ENCODE measurements at regions not wholly inside any gene's neighbourhood (a gene's known extent, or its start where the extent isn't known, plus 50 kb on each side); places are given as distances from the start of the nearest gene placed in this dataset.

- FAIRE-seq = no peak
Observed at GRCh38 chr10:55485827-55486226, 684.8 kb upstream of the PCDH15 start.

DNA sequence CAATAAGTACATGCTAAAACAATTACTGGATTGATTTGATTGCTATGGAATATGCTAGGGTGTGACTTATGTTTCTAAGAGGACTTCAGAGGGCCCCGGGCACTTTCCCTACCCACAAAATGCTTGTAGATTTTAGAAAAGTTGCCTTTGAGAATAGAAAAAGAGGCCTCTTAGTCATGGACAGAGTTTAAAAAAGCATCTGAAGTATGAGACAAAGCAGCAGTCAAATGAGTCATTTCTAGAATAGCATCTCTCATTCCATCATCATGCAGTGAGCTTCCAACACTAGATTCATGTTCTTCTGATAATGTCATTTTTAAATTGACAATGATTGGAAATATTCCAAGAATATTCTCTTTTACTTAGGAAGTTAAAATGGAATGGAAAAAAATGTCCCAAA is 675.1 kb upstream of the PCDH15 start:
- FAIRE-seq = no peak

GRCh38 chr10:55474258-55474657 is 673.2 kb upstream of the PCDH15 start:
- no peak for FAIRE-seq

DNA sequence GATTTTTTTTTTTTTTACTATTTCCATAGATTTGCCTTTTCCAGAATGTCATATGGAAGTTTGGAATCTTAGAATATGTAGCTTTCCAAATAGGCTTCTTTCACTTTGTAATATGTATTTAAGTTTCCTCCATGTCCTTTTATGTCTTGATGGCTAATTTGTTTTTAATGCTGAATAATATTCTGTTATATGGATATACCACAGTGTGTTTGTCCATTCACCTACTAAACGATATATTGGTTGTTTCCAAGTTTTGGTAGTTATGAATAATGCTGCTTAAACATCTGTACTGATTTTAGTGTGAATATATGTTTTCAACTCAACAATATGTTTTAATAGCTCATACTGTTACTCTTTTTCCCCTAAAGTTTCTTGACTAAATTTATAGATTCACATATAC is 669.8 kb upstream of the PCDH15 start:
- no peak for FAIRE-seq

- no peak for FAIRE-seq
Observed at GRCh38 chr10:55466806-55467504, 665.9 kb upstream of the PCDH15 start.

DNA sequence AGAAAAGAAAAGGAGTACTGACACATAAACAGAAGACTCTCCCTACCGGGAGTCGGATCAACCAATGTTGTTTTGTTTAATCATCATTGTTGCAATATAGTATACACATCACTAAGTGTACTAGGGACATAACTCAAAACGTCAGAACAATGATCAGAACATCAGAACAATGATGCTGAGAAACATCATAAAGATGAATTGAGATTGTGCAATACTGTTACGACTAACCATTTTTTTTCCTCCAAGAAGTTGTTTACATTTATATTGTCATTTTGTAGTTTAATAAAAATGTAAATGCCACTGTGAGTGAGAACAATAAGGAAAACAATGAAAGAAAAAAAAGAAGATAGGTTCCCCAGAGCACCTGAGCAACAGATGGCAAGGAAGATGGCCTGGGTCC is 663.1 kb upstream of the PCDH15 start:
- no peak for FAIRE-seq

GRCh38 chr10:55460008-55460407 is 659.0 kb upstream of the PCDH15 start:
- FAIRE-seq = no peak

DNA sequence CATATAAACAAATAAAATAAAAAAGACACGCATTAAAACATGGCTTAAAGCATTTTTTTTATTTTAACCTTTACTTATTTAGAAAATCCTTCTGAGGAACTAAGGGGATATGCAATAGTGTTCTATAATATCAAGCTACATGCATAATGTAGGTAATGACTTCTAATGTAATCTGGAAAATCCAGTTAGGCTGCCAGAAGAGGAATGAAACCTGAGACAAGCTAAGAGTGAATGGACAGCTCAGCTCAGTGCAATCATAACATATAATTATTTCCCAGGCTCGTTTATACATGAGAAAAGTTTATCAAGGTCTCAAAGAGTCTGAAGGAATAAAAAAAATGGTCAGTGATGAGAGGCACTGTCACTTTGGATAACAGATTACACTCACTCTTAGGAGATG is 649.0 kb upstream of the PCDH15 start:
- no peak for FAIRE-seq

DNA sequence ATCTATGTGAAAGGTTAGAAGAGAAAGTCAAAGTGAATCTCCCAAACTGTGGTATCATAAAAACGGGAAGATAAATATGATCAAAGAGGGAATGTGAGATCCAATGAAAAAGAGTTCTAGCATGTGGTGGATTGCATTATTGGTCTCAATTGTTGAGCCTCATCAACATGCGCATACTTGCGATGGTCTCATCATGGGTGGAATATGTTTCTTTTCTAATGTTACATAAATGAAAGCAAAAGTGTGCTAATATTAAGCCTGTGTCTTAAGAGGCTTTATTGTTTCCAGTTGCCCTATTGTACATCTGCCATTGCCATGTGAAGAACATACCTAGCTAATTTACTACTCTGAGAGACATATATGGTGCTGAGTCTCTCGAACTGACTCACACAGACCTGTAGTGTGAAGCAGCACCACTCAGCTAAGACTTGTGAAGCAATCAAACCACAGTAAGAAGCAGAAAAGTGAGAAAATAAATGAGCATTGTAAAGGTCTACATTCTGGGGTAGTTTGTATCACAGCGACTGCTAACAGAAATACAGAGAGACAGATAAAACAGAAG is 645.5 kb upstream of the PCDH15 start:
- no peak for FAIRE-seq

DNA sequence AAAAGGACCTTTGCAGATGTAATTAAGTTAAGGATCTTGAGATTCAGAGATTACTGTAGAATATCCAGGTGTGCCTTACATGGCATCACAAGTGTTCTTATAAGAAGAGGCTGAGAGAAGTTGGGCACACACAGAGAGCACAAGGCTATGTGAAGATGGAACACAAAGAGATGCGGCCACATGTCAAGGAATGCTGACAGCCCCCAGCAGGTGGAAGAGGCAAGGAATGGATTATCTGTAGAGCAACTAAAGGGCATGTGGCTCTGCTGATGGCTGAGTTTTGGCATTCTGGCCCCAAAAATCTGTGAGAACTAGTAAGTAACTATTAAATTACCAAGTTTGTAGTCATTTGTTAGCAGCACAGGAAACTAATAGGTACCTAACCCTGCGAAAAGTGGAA is 640.7 kb upstream of the PCDH15 start:
- FAIRE-seq = no peak

DNA sequence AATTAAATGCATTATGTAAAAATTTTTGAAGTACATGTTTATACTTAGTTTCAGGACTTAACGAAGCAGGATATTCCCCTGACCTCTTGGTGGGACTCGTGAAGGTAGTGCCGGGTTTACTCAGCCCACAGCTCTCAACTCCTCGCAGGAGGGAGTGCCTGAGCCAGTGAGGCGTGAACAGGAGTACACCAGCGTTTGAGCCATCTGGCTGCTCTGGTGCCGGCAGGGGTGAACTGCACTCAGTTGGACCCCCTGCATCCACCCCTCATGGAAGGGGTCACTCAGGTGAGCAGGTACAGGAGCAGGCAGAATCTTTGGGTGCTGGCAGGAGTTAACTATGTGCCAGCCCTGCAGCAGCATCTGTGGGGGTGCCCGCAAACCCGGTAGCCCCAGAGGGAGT is 625.1 kb upstream of the PCDH15 start:
- FAIRE-seq = no peak

DNA sequence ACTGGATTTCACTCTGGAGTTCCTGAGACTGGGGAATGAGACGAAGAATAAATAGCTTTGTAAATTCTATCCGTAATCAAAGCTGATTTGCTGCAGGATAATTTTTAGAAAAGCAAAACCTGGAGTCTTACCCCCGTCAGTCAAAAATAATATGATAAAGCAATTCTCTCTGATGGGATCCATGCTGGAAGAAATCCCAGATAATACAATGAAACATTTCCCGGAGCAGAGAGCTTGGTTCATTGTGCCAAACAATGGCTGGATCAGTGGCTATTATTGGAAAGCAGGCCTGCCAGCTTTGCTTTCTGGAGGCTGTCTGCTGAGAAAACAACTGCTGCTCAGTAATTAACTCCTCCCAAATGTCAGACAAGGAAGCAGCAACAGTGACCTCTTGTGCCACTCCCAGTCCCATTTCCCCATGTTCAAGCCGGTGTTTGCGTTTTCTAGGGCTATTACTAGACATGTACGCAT is 609.4 kb upstream of the PCDH15 start:
- FAIRE-seq = no peak

- FAIRE-seq = no peak
Observed at GRCh38 chr10:55404094-55404493, 603.1 kb upstream of the PCDH15 start.

GRCh38 chr10:55400075-55400849 is 599.2 kb upstream of the PCDH15 start:
- FAIRE-seq = no peak

- no peak for FAIRE-seq
Observed at GRCh38 chr10:55398497-55398882, 597.5 kb upstream of the PCDH15 start.

- FAIRE-seq = no peak
Observed at GRCh38 chr10:55397777-55398496, 596.9 kb upstream of the PCDH15 start.

DNA sequence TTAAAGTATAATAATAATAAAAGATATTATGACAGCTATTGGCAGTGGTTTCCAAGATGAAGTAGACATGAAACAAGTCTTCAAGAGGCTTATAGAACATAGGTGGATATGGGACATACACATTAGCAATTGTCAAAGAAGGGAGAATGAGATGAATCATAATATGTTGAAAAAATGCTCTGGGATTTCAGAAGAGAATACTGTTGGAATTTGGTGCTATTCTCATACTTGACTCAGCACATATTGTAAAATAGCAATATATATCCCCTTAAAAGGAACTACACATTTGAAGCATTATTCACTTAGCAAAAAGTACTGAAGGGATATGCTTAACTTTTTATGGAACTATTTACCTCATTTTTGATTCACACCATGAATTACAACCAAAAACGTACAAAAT is 577.2 kb upstream of the PCDH15 start:
- FAIRE-seq = no peak

DNA sequence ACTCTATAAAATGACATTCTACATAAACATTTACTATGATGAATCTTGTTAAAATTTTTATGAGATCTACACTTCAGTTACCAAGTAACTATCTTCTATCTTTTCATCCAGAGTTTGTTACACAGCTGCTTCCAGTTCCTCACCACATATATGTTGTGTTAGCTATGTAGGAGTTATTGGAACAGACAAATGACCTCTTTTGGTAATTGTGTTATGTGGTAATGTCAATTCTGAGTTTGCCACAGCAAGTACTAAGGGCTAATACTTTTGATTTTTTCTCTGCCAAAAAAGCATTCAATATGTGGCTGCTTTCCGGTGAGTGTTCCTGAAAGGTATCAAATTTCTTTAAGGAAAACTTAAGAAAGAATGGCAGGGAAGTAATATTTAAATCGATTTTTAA is 573.9 kb upstream of the PCDH15 start:
- FAIRE-seq = no peak

GRCh38 chr10:55374060-55374459 is 573.0 kb upstream of the PCDH15 start:
- FAIRE-seq = no peak

DNA sequence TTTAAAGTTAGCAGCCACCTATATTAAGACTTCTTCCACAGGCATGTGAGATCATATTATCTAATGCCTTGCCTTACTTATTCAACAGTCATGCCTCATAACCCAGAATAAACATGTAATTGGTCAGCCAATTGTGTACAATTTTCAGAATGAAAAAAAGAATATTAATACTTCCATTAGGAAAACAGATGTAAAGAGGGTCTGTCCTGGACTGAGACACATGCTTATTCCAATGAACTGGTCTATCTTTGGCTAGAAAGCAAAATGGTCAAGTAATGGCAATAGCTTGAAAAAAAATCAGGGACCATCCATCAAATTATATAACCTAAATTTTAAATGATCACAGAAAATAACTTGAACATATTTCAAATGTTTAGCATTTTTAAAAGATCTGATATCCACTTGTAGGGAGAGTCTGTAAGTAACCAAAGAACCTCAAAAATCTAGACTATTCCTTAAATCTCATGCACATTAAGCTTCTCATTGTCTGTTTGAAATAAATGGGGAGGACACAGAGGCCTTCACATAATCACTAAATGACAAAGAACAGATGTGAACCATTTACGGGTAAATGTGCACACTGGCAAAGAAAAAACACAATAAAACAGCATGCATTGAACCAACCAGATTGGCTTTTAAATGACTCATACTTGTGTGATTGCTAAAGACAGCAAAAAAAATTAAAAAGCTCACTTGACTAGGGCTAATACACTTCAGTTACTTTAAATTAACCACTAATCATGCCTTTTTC is 568.8 kb upstream of the PCDH15 start:
- no peak for FAIRE-seq

GRCh38 chr10:55368467-55368866 is 567.4 kb upstream of the PCDH15 start:
- FAIRE-seq = no peak

GRCh38 chr10:55367555-55367954 is 566.5 kb upstream of the PCDH15 start:
- FAIRE-seq = no peak

DNA sequence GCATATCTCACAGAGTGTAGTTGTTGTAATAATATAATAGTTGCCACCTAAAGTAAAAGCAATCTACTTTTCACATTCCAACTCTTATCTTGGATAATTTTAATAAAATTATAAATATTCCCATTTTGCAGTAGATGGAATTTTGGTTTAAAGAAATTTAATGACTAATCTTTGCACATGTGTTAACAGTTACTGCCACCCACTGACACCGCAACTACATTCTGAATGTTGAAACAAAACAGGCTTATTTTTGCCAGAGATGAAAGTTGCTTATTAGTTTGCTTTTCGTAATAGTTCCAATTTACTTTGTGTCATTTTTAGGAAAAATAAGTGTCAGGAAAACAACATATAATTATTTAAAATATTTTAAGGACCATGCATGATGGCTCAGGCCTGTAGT is 557.5 kb upstream of the PCDH15 start:
- FAIRE-seq = no peak
